ENCODE measurements at regions not wholly inside any gene's neighbourhood (a gene's known extent, or its start where the extent isn't known, plus 50 kb on each side); places are given as distances from the start of the nearest gene placed in this dataset.

- no peak for DNase-seq
These were observed 145.3 kb upstream of the PAPPA start for GRCh38 chr9:116008278-116008677.

GRCh38 chr9:116009420-116009819, 144.2 kb upstream of the PAPPA start:
- DNase-seq: no peak

- no peak for DNase-seq
These were observed 137.7 kb upstream of the PAPPA start for GRCh38 chr9:116015855-116016254.

DNA sequence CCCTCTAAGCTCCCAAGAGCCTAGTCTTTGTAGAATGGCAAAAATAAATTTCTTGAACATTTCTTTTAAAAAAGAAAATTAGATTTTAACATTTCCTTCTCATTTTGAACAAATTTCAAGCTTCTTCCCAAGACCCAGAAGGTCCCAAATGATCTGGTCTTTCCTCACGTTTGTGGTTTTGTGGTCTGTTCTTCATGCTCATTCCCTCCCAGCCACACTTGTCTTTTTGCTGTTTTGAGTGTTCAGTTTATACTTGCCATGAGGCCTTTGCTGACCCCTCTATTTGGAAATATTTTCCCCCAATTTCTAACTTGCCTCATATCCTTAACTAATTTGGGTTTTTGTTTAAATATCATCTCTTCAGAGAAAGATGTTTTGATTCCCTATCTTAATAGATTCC, 133.4 kb upstream of the PAPPA start:
- DNase-seq: no peak

DNA sequence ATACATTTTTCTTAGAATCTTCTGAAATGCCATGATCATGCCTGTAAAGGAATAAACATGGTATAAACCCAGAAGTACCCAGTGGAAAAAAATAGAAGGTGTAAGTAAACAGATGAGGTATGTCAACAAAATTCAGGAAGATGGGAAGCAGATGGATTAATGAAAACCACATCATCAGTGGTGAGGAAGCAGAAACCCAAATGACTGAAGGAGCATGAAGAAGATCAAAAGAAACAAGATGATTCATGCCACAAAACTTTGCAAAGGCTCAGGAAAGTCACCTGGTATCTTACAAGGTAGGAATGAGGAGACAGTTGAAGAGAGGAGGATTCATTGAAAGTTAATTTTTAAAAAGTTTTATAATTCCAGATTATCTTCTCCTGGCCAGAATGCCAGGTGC, 132.8 kb upstream of the PAPPA start:
- DNase-seq: no peak

- DNase-seq: no peak
These were observed 126.5 kb upstream of the PAPPA start for GRCh38 chr9:116027096-116027495.

DNA sequence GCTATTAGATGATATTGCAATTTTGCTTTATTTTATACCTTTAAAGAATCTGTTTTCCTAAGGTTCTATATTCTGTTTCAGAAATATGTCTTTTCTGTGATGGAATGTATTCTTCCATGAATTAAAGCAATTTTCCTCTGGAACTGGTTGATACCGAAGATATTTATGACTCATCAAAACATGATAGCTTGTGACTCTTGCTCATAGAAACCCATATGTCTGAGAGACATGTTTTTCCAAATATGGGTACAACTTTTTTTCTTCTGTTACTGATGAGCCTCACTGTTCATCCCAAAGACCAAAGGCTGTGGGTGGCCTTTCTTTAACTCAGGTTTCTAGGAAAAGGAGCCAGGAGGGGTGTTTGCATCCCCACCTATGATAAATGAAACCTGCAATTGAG, 126.1 kb upstream of the PAPPA start:
- no peak for DNase-seq

GRCh38 chr9:116027951-116028350, 125.6 kb upstream of the PAPPA start:
- DNase-seq: no peak

GRCh38 chr9:116030517-116030916, 123.1 kb upstream of the PAPPA start:
- no peak for DNase-seq

GRCh38 chr9:116032683-116033440, 120.7 kb upstream of the PAPPA start:
- no peak for DNase-seq

DNA sequence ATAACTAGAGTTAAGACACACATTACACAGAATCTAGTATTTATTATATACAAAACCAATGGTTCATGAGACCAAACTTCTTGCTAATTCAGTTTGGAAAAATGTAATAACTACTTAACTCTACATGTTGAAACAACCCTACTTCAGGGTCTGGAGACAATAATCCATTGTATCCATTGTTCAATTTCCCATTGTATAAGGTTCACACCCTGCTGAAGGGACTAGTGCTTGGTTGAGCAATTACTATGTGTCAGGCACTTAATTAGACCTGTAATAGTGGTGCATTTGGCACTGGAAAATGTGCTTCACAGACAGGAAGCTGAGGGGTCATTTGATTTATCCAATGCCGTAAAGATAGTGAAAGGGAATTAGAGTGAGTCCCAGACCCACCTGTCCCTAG, 114.3 kb upstream of the PAPPA start:
- no peak for DNase-seq

DNA sequence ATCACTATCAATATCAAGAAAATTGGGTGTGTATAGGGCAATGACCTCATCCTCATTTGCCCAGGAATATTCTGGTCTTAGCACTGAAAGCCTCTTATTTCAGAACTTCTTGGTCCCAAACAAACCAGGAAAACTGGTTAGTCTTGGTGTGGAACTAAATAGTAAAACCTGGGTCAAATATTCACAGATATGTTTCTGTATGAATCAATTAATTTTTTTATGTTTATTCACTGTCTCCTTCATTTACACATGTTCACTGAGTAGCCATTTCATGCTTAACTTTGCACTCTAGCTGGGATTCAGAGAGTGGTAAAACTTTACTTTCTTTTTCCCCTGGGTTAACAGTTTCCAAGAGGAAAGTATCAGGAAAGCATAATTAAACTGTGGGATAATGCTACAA, 113.7 kb upstream of the PAPPA start:
- no peak for DNase-seq

DNA sequence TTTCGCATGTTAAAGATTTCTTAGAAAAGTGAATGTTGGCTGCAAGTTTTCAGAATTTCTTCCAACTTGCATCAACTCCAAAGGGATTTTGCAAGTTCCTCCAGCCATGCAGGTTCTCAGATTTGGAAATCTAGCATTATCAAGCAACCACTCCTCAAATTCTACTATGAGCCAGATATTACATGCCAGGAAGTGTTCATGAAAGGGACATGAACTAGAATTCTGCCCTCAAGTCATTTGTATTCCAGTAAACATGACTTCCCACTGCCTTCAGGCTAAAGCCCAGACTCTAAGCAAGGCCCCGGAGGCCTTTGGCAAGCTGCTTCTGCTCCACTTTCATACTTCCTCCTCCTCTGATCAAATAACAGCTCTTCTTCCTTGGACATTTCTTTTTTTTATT, 111.3 kb upstream of the PAPPA start:
- no peak for DNase-seq

DNA sequence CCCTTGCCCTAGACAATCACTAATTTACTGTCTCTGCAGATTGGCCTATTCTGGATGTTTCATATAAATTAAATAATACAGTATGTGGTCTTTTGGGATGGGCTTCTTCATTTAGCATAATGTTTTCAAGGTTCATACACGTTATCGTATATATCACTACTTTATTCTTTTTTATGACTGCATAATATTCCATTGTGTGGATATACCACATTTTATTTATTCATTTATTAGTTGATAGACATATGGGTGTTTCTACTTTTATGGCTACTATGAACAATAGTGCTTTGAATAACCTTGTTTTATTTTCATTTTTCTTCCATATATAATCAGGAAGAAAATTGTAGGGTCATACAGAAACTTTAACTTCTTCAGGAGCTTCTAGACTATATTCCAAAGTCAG, 108.5 kb upstream of the PAPPA start:
- DNase-seq: no peak

DNA sequence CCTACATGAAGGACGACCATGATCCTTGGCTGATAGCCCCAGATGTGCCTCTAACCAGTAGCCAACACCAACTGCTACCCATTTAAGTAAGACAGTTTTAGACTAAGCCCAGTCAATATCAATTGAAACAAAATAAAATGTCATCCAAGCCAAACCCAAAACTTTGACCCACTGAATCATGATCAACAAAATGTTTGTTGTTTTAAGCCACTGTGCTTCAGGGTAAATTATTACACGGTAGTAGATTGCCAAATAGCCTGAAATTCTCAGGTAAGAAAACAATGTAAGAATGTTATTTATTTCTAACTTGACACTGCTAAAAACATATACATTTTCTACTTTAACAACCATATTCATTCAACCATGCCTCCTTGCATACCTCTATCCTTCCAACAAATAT, 105.5 kb upstream of the PAPPA start:
- DNase-seq: no peak

DNA sequence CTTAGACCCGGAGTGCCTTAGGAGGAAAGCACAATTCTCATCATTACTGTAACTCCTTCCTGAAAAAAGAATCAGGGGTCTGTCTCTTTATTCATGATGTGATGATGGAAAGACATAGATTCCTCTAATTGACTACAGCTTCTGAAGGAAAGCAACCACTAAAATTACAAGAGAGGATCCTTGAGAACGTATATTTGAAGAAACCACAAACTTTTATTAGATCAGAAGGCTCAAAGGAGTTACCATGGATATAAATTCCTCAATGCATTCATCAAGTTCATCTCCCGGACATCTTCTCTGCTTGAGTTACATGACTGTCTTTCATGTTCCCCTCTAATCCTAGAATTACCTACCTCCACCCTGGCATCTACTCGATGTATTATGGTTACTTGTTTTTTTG, 104.1 kb upstream of the PAPPA start:
- no peak for DNase-seq

GRCh38 chr9:116051528-116051927, 102.1 kb upstream of the PAPPA start:
- DNase-seq: no peak

- DNase-seq: no peak
These were observed 98.1 kb upstream of the PAPPA start for GRCh38 chr9:116055536-116055935.

- DNase-seq: no peak
These were observed 96.2 kb upstream of the PAPPA start for GRCh38 chr9:116057371-116057770.

GRCh38 chr9:116058421-116058820, 95.2 kb upstream of the PAPPA start:
- no peak for DNase-seq

- no peak for DNase-seq
These were observed 94.1 kb upstream of the PAPPA start for GRCh38 chr9:116059466-116059865.

DNA sequence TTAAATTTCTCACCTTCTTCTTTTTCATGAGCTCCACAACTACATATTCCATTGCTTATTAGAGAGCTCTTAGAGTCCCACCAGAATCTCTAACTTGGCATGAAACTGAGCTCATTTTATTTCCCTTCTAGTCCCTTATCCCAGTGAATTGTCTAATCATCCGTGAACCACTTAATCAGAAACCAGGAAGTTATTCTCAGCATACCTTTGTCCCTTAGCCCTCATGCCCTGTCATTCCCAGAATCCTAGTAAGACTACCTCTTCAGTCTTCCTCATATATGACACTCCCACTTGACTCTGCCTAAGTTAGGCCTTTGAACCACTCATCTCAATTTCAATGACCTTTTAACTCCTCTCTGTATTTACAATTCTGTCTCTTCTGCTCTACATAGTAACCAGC, 93.0 kb upstream of the PAPPA start:
- no peak for DNase-seq

DNA sequence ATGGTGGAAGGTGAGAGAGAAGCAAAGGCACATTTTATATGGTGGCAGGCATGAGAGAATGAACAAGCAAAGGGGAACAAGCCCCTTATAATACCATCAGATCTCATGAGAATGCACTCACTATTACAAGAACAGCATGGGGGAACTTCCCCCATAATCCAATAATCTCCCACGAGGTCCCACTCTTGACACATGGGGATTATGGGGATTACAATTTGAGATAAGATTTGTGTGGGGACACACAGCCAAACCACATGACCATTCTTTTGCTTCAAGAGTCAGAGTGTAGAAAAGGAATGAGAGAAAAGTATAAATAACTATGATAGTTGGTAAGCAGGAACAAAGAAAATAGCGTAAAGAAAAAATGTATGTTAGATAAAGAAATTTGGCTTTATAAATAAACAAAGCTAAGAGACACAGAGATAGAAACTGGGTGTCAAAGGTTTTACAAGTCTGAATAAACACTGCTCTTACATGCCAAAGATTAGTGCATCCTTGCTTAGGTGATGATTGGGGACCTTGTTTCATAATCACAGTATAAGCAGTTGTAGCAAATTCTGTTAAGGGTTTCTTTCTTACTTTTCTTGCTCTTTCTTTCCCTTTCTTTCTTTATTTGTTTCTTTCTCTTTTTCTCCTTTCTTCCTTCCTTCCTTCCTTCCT, 91.9 kb upstream of the PAPPA start:
- no peak for DNase-seq

- no peak for DNase-seq
These were observed 91.4 kb upstream of the PAPPA start for GRCh38 chr9:116062206-116062550.

GRCh38 chr9:116064970-116065369, 88.6 kb upstream of the PAPPA start:
- no peak for DNase-seq
